OCI-LY7 (cell line): ENCODE measurements at regions not wholly inside any gene's neighbourhood (a gene's known extent, or its start where the extent isn't known, plus 50 kb on each side); places are given as distances from the start of the nearest gene placed in this dataset.

Experiments used
- EZH2phosphoT487 ChIP-seq: fragments of 200-600 bp; sonication (generic); IDR thresholded peaks from 2 replicates; pipeline ENCODE4 v1.6.1; 2018; ENCODE audit warnings: low read depth, borderline replicate concordance, mild to moderate bottlenecking, mixed run types, antibody characterized with exemption, low read length, moderate library complexity, mixed read lengths
- TF ChIP-seq, protein P1 (sequence below): fragments of 200-600 bp; sonication (generic); conservative IDR thresholded peaks from 2 replicates; pipeline ENCODE4 v1.5.1; 2014; ENCODE audit warnings: mild to moderate bottlenecking, antibody characterized with exemption, low read length, moderate library complexity, mixed read lengths

DNA sequence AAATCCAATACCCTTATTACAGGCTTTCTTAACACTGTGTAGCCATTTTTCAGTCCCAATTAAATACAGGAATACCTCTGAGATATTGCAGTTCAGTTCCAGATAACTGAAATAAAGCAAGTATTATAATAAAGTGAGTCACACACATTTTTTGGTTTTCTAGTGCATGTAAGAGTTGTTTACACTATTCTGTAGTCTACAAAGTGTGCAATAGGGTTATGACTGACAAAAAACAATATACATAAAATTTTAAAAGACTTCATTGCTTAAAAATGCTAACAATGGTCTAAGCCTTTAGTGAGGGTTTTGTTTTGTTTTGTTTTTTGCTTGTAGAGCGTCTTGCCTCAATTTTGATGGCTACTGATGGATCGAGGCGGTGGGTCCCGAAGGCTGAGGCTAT lies 434.4 kb upstream of the NBEA start:
- TF ChIP-seq, protein P1, sequence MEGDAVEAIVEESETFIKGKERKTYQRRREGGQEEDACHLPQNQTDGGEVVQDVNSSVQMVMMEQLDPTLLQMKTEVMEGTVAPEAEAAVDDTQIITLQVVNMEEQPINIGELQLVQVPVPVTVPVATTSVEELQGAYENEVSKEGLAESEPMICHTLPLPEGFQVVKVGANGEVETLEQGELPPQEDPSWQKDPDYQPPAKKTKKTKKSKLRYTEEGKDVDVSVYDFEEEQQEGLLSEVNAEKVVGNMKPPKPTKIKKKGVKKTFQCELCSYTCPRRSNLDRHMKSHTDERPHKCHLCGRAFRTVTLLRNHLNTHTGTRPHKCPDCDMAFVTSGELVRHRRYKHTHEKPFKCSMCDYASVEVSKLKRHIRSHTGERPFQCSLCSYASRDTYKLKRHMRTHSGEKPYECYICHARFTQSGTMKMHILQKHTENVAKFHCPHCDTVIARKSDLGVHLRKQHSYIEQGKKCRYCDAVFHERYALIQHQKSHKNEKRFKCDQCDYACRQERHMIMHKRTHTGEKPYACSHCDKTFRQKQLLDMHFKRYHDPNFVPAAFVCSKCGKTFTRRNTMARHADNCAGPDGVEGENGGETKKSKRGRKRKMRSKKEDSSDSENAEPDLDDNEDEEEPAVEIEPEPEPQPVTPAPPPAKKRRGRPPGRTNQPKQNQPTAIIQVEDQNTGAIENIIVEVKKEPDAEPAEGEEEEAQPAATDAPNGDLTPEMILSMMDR, result no peak
- TF ChIP-seq EZH2phosphoT487, result no peak
